ENCODE measurements at regions not wholly inside any gene's neighbourhood (a gene's known extent, or its start where the extent isn't known, plus 50 kb on each side); places are given as distances from the start of the nearest gene placed in this dataset.

- Histone ChIP-seq H3K4me3 (no peak overlapping the region), H2AFZ (no peak overlapping the region), H3K27ac (ENCODE audit: low read depth) (no peak overlapping the region), H3K4me1 (ENCODE audit: insufficient read depth) (no peaks in the 10 kb centered on the region), H3F3A (replicated peaks; ENCODE audit: low read depth) (no peaks in the 10 kb centered on the region), H4K20me1 (replicated peaks; ENCODE audit: insufficient read depth) (no peaks in the 10 kb centered on the region), H3K79me2 (replicated peaks; ENCODE audit: insufficient read depth) (no peaks in the 10 kb centered on the region), H3K4me2 (no peak overlapping the region), H3K36me3 (ENCODE audit: insufficient read depth) (no peaks in the 10 kb centered on the region; the same call in 1 of the 2 replicates), H3K9me2 (ENCODE audit: insufficient read depth) (no peaks in the 10 kb centered on the region), H3K27me3 (ENCODE audit: insufficient read depth) (no peaks in the 10 kb centered on the region)
- Mint-ChIP-seq H3K36me3 (ENCODE audit: low read depth) (no peaks in the 10 kb centered on the region), H3K27me3 (ENCODE audit: insufficient read depth, low read depth, poor library complexity) (peaks cover 4% of the 10 kb centered on the region), H3K4me3 (no peak overlapping the region), H3K4me1 (peaks cover 6% of the 10 kb centered on the region; the same call in 2 of the 3 replicates), H3K27ac (no peak overlapping the region), H3K9me3 (no peaks in the 10 kb centered on the region)
- no peak for TF ChIP-seq CREB1 (CRISPR knock-in tag; IDR thresholded peaks at IDR 0.05; ENCODE audit: low read depth)
- no peak for TF ChIP-seq STAT1 (IDR thresholded peaks at IDR 0.05; ENCODE audit: unreplicated experiment)
- no peak for TF ChIP-seq JUNB (IDR thresholded peaks at IDR 0.05; ENCODE audit: unreplicated experiment)
- TF ChIP-seq, protein P1, sequence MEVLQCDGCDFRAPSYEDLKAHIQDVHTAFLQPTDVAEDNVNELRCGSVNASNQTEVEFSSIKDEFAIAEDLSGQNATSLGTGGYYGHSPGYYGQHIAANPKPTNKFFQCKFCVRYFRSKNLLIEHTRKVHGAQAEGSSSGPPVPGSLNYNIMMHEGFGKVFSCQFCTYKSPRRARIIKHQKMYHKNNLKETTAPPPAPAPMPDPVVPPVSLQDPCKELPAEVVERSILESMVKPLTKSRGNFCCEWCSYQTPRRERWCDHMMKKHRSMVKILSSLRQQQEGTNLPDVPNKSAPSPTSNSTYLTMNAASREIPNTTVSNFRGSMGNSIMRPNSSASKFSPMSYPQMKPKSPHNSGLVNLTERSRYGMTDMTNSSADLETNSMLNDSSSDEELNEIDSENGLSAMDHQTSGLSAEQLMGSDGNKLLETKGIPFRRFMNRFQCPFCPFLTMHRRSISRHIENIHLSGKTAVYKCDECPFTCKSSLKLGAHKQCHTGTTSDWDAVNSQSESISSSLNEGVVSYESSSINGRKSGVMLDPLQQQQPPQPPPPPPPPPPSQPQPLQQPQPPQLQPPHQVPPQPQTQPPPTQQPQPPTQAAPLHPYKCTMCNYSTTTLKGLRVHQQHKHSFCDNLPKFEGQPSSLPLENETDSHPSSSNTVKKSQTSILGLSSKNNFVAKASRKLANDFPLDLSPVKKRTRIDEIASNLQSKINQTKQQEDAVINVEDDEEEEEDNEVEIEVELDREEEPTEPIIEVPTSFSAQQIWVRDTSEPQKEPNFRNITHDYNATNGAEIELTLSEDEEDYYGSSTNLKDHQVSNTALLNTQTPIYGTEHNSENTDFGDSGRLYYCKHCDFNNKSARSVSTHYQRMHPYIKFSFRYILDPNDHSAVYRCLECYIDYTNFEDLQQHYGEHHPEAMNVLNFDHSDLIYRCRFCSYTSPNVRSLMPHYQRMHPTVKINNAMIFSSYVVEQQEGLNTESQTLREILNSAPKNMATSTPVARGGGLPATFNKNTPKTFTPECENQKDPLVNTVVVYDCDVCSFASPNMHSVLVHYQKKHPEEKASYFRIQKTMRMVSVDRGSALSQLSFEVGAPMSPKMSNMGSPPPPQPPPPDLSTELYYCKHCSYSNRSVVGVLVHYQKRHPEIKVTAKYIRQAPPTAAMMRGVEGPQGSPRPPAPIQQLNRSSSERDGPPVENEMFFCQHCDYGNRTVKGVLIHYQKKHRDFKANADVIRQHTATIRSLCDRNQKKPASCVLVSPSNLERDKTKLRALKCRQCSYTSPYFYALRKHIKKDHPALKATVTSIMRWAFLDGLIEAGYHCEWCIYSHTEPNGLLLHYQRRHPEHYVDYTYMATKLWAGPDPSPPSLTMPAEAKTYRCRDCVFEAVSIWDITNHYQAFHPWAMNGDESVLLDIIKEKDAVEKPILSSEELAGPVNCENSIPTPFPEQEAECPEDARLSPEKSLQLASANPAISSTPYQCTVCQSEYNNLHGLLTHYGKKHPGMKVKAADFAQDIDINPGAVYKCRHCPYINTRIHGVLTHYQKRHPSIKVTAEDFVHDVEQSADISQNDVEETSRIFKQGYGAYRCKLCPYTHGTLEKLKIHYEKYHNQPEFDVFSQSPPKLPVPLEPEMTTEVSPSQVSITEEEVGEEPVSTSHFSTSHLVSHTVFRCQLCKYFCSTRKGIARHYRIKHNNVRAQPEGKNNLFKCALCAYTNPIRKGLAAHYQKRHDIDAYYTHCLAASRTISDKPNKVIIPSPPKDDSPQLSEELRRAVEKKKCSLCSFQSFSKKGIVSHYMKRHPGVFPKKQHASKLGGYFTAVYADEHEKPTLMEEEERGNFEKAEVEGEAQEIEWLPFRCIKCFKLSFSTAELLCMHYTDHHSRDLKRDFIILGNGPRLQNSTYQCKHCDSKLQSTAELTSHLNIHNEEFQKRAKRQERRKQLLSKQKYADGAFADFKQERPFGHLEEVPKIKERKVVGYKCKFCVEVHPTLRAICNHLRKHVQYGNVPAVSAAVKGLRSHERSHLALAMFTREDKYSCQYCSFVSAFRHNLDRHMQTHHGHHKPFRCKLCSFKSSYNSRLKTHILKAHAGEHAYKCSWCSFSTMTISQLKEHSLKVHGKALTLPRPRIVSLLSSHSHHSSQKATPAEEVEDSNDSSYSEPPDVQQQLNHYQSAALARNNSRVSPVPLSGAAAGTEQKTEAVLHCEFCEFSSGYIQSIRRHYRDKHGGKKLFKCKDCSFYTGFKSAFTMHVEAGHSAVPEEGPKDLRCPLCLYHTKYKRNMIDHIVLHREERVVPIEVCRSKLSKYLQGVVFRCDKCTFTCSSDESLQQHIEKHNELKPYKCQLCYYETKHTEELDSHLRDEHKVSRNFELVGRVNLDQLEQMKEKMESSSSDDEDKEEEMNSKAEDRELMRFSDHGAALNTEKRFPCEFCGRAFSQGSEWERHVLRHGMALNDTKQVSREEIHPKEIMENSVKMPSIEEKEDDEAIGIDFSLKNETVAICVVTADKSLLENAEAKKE (CRISPR knock-in tag; IDR thresholded peaks at IDR 0.05) = no peak
- TF ChIP-seq ETS1 (IDR thresholded peaks at IDR 0.05) = no peak
- TF ChIP-seq EZH2 (IDR thresholded peaks at IDR 0.05; ENCODE audit: low read depth, unreplicated experiment) = no peak
- TF ChIP-seq ZNF331 (CRISPR knock-in tag; IDR thresholded peaks at IDR 0.05; ENCODE audit: low read depth) = no peak
- TF ChIP-seq REST (IDR thresholded peaks at IDR 0.05; ENCODE audit: unreplicated experiment) = no peak
- TF ChIP-seq CTCF (conservative IDR thresholded peaks at IDR 0.05; ENCODE audit: low read depth in 2 of 2) = no peak
- TF ChIP-seq POLR2AphosphoS5 (IDR thresholded peaks at IDR 0.05; ENCODE audit: low read depth) = no peak
- no peak for TF ChIP-seq EZH2phosphoT487 (IDR thresholded peaks at IDR 0.05; ENCODE audit: unreplicated experiment)
- no peak for TF ChIP-seq ZNF114 (CRISPR knock-in tag; IDR thresholded peaks at IDR 0.05)
- TF ChIP-seq NANOG (IDR thresholded peaks at IDR 0.05; ENCODE audit: borderline replicate concordance) = no peak
- peak; percentile 30; the same call in 1 of the 3 replicates for ATAC-seq
- peak; percentile 56 for DNase-seq (ENCODE audit: low spot score)
These were observed 267.6 kb upstream of the FAM83B start for GRCh38 chr6:54579011-54579410.
